BE2C (cell line): ENCODE measurements at regions not wholly inside any gene's neighbourhood (a gene's known extent, or its start where the extent isn't known, plus 50 kb on each side); places are given as distances from the start of the nearest gene placed in this dataset.

Source experiments
- DNase-seq: peaks from one replicate; pipeline ENCODE4 v3.0.0-alpha.2; 2020
- H3K27me3 ChIP-seq: fragments of 250-450 bp; sonication (Bioruptor Pico); 2 replicates; pipeline ENCODE4 v1.5.1; 2020; ENCODE audit warnings: mild to moderate bottlenecking
- H3K36me3 ChIP-seq: fragments of 250-450 bp; sonication (Bioruptor Pico); 2 replicates; pipeline ENCODE4 v1.5.1; 2020; ENCODE audit warnings: mild to moderate bottlenecking
- H3K4me1 ChIP-seq: fragments of 250-450 bp; sonication (Bioruptor Pico); 2 replicates; pipeline ENCODE4 v1.5.1; 2020
- H3K4me3 ChIP-seq: 2 replicates; pipeline ENCODE4 v1.5.1; 2011; ENCODE audit warnings: low read depth, low read length
- H3K9me3 ChIP-seq: fragments of 250-450 bp; sonication (Bioruptor Pico); 2 replicates; pipeline ENCODE4 v1.5.1; 2020
- CTCF ChIP-seq: IDR thresholded peaks from 2 replicates; pipeline ENCODE4 v1.5.1; 2012; ENCODE audit warnings: mild to moderate bottlenecking, low read depth, low read length

- H3K9me3 ChIP-seq = no peaks in the 10 kb centered on the region
- no peaks in the 10 kb centered on the region for H3K4me1 ChIP-seq
- no peaks in the 10 kb centered on the region for H3K27me3 ChIP-seq
- DNase-seq = no peak
- no peak overlapping the region for H3K4me3 ChIP-seq
- H3K36me3 ChIP-seq = no peaks in the 10 kb centered on the region
- TF ChIP-seq CTCF = no peak
Measured at GRCh38 chr5:28234356-28234968, 1196.1 kb upstream of the CDH9 start.

- DNase-seq = no peak
- no peak for TF ChIP-seq CTCF
- Histone ChIP-seq H3K36me3 (no peaks in the 10 kb centered on the region), H3K9me3 (no peaks in the 10 kb centered on the region), H3K27me3 (no peaks in the 10 kb centered on the region), H3K4me1 (no peaks in the 10 kb centered on the region), H3K4me3 (no peak overlapping the region)
Measured at GRCh38 chr5:28226407-28226806, 1188.0 kb upstream of the CDH9 start.

GRCh38 chr5:28219539-28219938, 1181.2 kb upstream of the CDH9 start:
- H3K4me1 ChIP-seq = peaks cover 7% of the 10 kb centered on the region
- no peak for DNase-seq
- no peak overlapping the region for H3K4me3 ChIP-seq
- TF ChIP-seq CTCF = no peak
- no peaks in the 10 kb centered on the region for H3K27me3 ChIP-seq
- H3K36me3 ChIP-seq = no peaks in the 10 kb centered on the region
- H3K9me3 ChIP-seq = no peaks in the 10 kb centered on the region

GRCh38 chr5:28217695-28218094, 1179.3 kb upstream of the CDH9 start:
- no peaks in the 10 kb centered on the region for H3K36me3 ChIP-seq
- no peaks in the 10 kb centered on the region for H3K27me3 ChIP-seq

GRCh38 chr5:28216939-28217360, 1178.6 kb upstream of the CDH9 start:
- TF ChIP-seq CTCF = no peak
- no peak for DNase-seq
- no peaks in the 10 kb centered on the region for H3K36me3 ChIP-seq
- no peak overlapping the region for H3K4me3 ChIP-seq
- H3K27me3 ChIP-seq = no peaks in the 10 kb centered on the region
- H3K4me1 ChIP-seq = peaks cover 7% of the 10 kb centered on the region
- no peaks in the 10 kb centered on the region for H3K9me3 ChIP-seq

More at GRCh38 chr5:28217695-28218094, 1179.3 kb upstream of the CDH9 start:
- no peak for DNase-seq
- no peak for TF ChIP-seq CTCF
- Histone ChIP-seq H3K9me3 (no peaks in the 10 kb centered on the region), H3K4me1 (peaks cover 7% of the 10 kb centered on the region), H3K4me3 (no peak overlapping the region)

GRCh38 chr5:28215091-28215490, 1176.7 kb upstream of the CDH9 start:
- H3K4me1 ChIP-seq = peaks cover 7% of the 10 kb centered on the region
- H3K4me3 ChIP-seq = no peak overlapping the region
- TF ChIP-seq CTCF = no peak
- no peaks in the 10 kb centered on the region for H3K9me3 ChIP-seq
- DNase-seq = no peak
- no peaks in the 10 kb centered on the region for H3K27me3 ChIP-seq
- H3K36me3 ChIP-seq = no peaks in the 10 kb centered on the region
